HL-60 (cell line): ENCODE measurements at regions not wholly inside any gene's neighbourhood (a gene's known extent, or its start where the extent isn't known, plus 50 kb on each side); places are given as distances from the start of the nearest gene placed in this dataset.

ENCODE experiments used
- CTCF ChIP-seq: IDR thresholded peaks from one replicate; pipeline ENCODE4 v1.5.1; 2011; ENCODE audit warnings: low read length, control low read depth, inconsistent platforms; ENCODE audit not compliant: insufficient read depth
- SPI1 ChIP-seq: IDR thresholded peaks from 2 replicates; pipeline ENCODE4 v1.6.1; 2012; ENCODE audit warnings: low read depth, mild to moderate bottlenecking, borderline replicate concordance

- TF ChIP-seq CTCF, result no peak
- TF ChIP-seq SPI1, result no peak
Measured at GRCh38 chr17:52673791-52674190, 515.3 kb upstream of the CA10 start.
